Endothelial cell (in vitro differentiated cells): ENCODE measurements at regions not wholly inside any gene's neighbourhood (a gene's known extent, or its start where the extent isn't known, plus 50 kb on each side); places are given as distances from the start of the nearest gene placed in this dataset.

ENCODE experiments used
- DNase-seq: peaks from one replicate; pipeline ENCODE4 v3.0.0; 2021; ENCODE audit warnings: low spot score
- H3K27ac Mint-ChIP-seq: one replicate; pipeline ENCODE4 v1.8.0; 2021; ENCODE audit warnings: mixed read lengths, inconsistent platforms; ENCODE audit not compliant: unreplicated experiment
- H3K27me3 Mint-ChIP-seq: one replicate; pipeline ENCODE4 v1.8.0; 2021; ENCODE audit warnings: mild to moderate bottlenecking, moderate library complexity, mixed read lengths, inconsistent platforms; ENCODE audit not compliant: unreplicated experiment
- H3K36me3 Mint-ChIP-seq: one replicate; pipeline ENCODE4 v1.8.0; 2021; ENCODE audit warnings: mild to moderate bottlenecking, low read depth, mixed read lengths, inconsistent platforms; ENCODE audit not compliant: unreplicated experiment
- H3K4me1 Mint-ChIP-seq: one replicate; pipeline ENCODE4 v1.8.0; 2021; ENCODE audit warnings: mild to moderate bottlenecking, mixed read lengths, inconsistent platforms; ENCODE audit not compliant: unreplicated experiment
- H3K4me3 Mint-ChIP-seq: one replicate; pipeline ENCODE4 v1.8.0; 2021; ENCODE audit warnings: mild to moderate bottlenecking, mixed read lengths, inconsistent platforms; ENCODE audit not compliant: unreplicated experiment
- H3K9me3 Mint-ChIP-seq: one replicate; pipeline ENCODE4 v1.8.0; 2021; ENCODE audit warnings: mixed read lengths, inconsistent platforms; ENCODE audit not compliant: unreplicated experiment
- TF ChIP-seq, protein P1 (sequence below): fragments of 200-600 bp; sonication (generic); IDR thresholded peaks from one replicate; pipeline ENCODE4 v1.5.0; 2021; ENCODE audit warnings: antibody characterized with exemption; ENCODE audit not compliant: unreplicated experiment

DNA sequence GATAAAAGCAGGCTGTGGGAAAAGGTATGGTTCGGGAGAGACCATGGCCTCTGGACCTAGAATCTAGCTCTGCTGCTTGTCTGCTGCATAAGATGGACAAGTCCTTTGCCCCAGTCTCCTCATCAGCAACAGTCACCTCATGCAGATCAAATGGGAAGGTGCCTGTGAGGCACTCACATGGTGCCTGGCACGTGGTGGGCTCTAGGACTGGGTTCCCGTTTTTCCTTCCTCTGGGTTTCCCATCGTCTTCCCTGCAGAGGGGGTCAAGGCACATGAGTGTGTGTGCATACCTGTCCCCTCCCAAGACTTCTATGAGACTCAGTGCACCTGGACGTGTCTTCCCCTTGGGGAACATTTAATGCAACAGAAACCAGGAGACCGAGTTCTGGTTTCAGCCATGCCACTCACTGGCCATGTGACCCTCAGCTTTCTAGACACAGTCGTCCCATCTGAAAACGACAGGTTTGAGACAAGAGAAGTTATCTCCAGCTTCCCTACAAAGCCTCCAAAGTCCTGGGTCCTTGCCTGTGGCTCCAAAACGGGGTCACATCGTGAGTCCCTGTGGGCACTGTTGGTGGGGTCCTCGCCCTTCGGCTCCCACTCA lies 95.9 kb upstream of the NPTX2 start:
- Mint-ChIP-seq H3K4me1 (no peaks in the 10 kb centered on the region), H3K27ac (no peak overlapping the region), H3K27me3 (no peaks in the 10 kb centered on the region), H3K4me3 (no peak overlapping the region), H3K36me3 (peaks cover 7% of the 10 kb centered on the region), H3K9me3 (no peaks in the 10 kb centered on the region)
- no peak for DNase-seq
- TF ChIP-seq, protein P1, sequence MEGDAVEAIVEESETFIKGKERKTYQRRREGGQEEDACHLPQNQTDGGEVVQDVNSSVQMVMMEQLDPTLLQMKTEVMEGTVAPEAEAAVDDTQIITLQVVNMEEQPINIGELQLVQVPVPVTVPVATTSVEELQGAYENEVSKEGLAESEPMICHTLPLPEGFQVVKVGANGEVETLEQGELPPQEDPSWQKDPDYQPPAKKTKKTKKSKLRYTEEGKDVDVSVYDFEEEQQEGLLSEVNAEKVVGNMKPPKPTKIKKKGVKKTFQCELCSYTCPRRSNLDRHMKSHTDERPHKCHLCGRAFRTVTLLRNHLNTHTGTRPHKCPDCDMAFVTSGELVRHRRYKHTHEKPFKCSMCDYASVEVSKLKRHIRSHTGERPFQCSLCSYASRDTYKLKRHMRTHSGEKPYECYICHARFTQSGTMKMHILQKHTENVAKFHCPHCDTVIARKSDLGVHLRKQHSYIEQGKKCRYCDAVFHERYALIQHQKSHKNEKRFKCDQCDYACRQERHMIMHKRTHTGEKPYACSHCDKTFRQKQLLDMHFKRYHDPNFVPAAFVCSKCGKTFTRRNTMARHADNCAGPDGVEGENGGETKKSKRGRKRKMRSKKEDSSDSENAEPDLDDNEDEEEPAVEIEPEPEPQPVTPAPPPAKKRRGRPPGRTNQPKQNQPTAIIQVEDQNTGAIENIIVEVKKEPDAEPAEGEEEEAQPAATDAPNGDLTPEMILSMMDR: no peak

DNA sequence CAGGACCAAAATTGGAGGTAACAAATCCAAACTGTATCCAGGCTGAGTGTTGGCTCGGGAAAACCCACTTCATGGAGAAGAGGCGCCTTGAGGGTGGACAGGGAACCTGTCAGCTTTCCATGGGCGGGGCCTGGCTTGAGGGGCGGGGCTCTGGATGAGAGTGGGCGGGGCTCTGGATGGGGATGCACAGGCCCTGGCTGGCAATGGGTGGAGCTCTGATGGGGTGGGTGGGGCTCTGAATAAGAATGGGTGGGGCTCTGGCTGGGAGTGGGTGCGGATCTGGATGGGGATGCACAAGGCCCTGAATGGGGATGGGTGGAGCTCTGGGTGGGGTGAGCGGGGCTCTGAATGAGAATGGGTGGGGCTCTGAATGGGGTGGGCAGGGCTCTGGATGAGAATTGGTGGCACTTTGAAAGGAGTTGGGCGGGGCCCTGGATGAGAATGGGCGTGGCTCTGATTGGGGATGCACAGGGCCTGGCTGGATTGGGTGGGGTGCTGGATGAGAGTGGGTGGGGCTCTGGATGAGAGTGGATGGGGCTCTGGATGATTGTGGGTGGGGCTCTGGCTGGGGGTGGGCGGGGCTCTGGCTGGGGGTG lies 96.6 kb upstream of the NPTX2 start:
- TF ChIP-seq, protein P1: no peak
- peaks cover 7% of the 10 kb centered on the region for H3K36me3 Mint-ChIP-seq
- H3K9me3 Mint-ChIP-seq: no peaks in the 10 kb centered on the region
- H3K27ac Mint-ChIP-seq: no peak overlapping the region
- no peaks in the 10 kb centered on the region for H3K4me1 Mint-ChIP-seq
- H3K27me3 Mint-ChIP-seq: no peaks in the 10 kb centered on the region
- no peak overlapping the region for H3K4me3 Mint-ChIP-seq
- no peak for DNase-seq

DNA sequence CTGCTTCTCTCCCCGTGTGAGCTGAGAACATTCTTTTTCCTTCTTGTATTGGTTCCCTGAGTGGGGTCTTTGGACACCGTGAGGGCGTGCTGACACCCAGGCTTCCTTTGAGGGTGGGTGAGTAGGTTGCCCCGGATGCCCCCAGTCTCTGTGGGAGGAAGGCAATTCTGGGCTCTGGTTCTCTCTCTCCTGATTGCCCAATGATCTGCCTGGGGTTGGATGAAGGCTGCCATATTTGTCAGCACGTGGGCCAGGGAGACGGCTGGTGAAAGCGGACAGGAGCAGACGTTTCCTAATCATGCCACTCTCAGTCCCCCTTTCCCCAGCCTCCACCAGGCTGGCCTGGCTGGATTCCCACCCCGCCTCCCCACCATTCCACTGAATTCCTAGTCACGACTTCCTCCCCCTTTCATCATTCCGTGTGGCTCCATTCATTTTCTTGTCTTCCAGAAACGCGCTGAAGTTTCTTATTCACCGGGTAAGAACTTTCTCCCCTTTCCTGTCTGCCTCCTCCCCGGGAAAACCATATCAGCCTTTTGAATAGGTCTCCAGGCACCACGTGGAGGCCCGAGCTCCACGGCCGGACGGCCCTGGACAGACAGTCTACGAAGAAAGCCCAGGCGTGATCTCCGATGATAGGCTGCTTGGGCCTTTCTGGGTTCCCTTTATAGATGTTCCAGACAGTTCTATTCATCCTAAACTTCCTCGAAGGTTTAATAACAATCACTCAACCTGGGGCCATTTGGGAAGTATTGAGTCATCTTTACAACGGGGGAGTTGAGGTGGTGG lies 98.7 kb upstream of the NPTX2 start:
- Mint-ChIP-seq H3K36me3 (peaks cover 7% of the 10 kb centered on the region), H3K27ac (no peak overlapping the region), H3K27me3 (no peaks in the 10 kb centered on the region), H3K4me1 (no peaks in the 10 kb centered on the region), H3K4me3 (no peak overlapping the region), H3K9me3 (no peaks in the 10 kb centered on the region)
- DNase-seq: no peak
- TF ChIP-seq, protein P1: no peak

DNA sequence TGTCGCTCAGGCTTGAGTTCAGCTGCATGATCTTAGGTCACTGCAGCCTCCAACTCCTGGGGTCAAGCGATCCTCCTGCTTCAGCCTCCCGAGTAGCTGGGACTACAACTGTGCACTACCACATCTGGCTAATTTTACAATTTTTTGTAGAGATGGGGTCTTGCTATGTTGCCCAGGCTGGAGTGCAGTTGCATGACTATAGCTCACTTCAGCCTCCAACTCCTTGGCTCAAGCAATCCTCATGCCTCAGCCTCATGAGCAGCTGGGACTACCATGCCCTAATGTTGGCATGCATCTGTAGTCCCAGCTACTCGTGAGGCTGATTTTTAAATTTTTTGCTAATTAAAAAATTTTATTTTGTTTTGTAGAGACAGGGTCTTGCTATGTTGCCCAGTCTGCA lies 101.9 kb upstream of the NPTX2 start:
- Mint-ChIP-seq H3K4me1 (no peaks in the 10 kb centered on the region), H3K4me3 (no peak overlapping the region)
- TF ChIP-seq, protein P1: no peak

More for the DNA sequence above, 101.9 kb upstream of the NPTX2 start:
- Mint-ChIP-seq H3K9me3 (no peaks in the 10 kb centered on the region), H3K27me3 (peaks cover 5% of the 10 kb centered on the region), H3K27ac (no peak overlapping the region), H3K36me3 (peaks cover 4% of the 10 kb centered on the region)
- no peak for DNase-seq
